Fibroblast of lung (primary cell): ENCODE measurements at regions not wholly inside any gene's neighbourhood (a gene's known extent, or its start where the extent isn't known, plus 50 kb on each side); places are given as distances from the start of the nearest gene placed in this dataset.
A peak's percentile ranks its signal among the peaks of the same experiment; 100 is the strongest.

Experiments
- DNase-seq, 2 donors: peaks; one replicate each; pipeline versions ENCODE4 v3.0.0 to v3.0.0-alpha.2; 2010; ENCODE audit warnings: low read depth in 2 of 2
- H2AFZ ChIP-seq: 2 replicates; pipeline ENCODE4 v1.5.1; 2012; ENCODE audit warnings: low read length, control low read depth, inconsistent platforms
- H3K27ac ChIP-seq: 2 replicates; pipeline ENCODE4 v1.5.1; 2011; ENCODE audit warnings: low read length, control low read depth; ENCODE audit not compliant: insufficient read depth
- H3K27me3 ChIP-seq: 2 replicates; pipeline ENCODE4 v1.5.1; 2011; ENCODE audit warnings: mild to moderate bottlenecking, low read length; ENCODE audit not compliant: control insufficient read depth, insufficient read depth
- H3K36me3 ChIP-seq: 2 replicates; pipeline ENCODE4 v1.5.1; 2011; ENCODE audit warnings: low read length; ENCODE audit not compliant: control insufficient read depth, insufficient read depth
- H3K4me1 ChIP-seq: 2 replicates; pipeline ENCODE4 v1.5.1; 2011; ENCODE audit warnings: low read length; ENCODE audit not compliant: control insufficient read depth, insufficient read depth; ENCODE audit errors: extremely low read depth
- H3K4me2 ChIP-seq: 2 replicates; pipeline ENCODE4 v1.5.1; 2011; ENCODE audit warnings: low read length, control low read depth; ENCODE audit not compliant: insufficient read depth; ENCODE audit errors: extremely low read depth
- H3K4me3 ChIP-seq, 4 experiments: fragments of 200-600 bp in 1 of 4; sonication (generic) in 1 of 4; replicated peaks in 1 of 4; 2 replicates each; pipeline ENCODE4 v1.5.1; 2011 to 2016; ENCODE audit warnings: low read length in 4 of 4, low read depth in 3 of 4, mild to moderate bottlenecking in 3 of 4, control low read depth in 2 of 4, inconsistent platforms in 1 of 4, mixed read lengths in 1 of 4; ENCODE audit not compliant: insufficient read depth in 1 of 4; ENCODE audit errors: control extremely low read depth in 1 of 4
- H3K79me2 ChIP-seq: 2 replicates; pipeline ENCODE4 v1.5.1; 2012; ENCODE audit warnings: mild to moderate bottlenecking, low read length, inconsistent platforms; ENCODE audit not compliant: control insufficient read depth, insufficient read depth
- H3K9ac ChIP-seq: 2 replicates; pipeline ENCODE4 v1.5.1; 2011; ENCODE audit warnings: mild to moderate bottlenecking, low read length, control low read depth; ENCODE audit not compliant: insufficient read depth
- H3K9me3 ChIP-seq: 2 replicates; pipeline ENCODE4 v1.5.1; 2012; ENCODE audit warnings: low read depth, low read length; ENCODE audit not compliant: control insufficient read depth, insufficient read depth
- H4K20me1 ChIP-seq: 2 replicates; pipeline ENCODE4 v1.5.1; 2011; ENCODE audit warnings: low read length; ENCODE audit not compliant: control insufficient read depth, insufficient read depth; ENCODE audit errors: extremely low read depth
- CTCF ChIP-seq, 2 donors: IDR thresholded peaks in 1 of 2; conservative IDR thresholded peaks in 1 of 2; 1 replicate in 1 of 2; 2 replicates in 1 of 2; pipeline ENCODE4 v1.5.1; 2011 to 2012; ENCODE audit warnings: low read length in 2 of 2, control low read depth in 1 of 2, inconsistent platforms in 1 of 2, low read depth in 1 of 2, mild to moderate bottlenecking in 1 of 2
- EZH2 ChIP-seq: IDR thresholded peaks from 2 replicates; pipeline ENCODE4 v1.5.1; 2012; ENCODE audit warnings: low read length, control low read depth, mild to moderate bottlenecking; ENCODE audit errors: missing control alignments

- Histone ChIP-seq H4K20me1 (no peaks in the 10 kb centered on the region), H3K27ac (no peak overlapping the region), H3K36me3 (no peaks in the 10 kb centered on the region), H3K79me2 (no peaks in the 10 kb centered on the region), H3K4me2 (no peak overlapping the region), H3K9me3 (no peaks in the 10 kb centered on the region), H3K9ac (no peak overlapping the region), H2AFZ (no peak overlapping the region), H3K4me3 (no peak overlapping the region), H3K27me3 (peaks cover 7% of the 10 kb centered on the region), H3K4me1 (peaks cover 3% of the 10 kb centered on the region)
- TF ChIP-seq CTCF (conservative IDR thresholded peaks at IDR 0.05 in 1 of 2, IDR thresholded peaks at IDR 0.05 in 1 of 2; ENCODE audit: low read depth in 1 of 2, low read length in 2 of 2) (no peak), EZH2 (no peak)
- DNase-seq = peak in 1 of 2 donors; percentile 13
Observed at GRCh38 chr17:37833237-37833859, 88.5 kb upstream of the HNF1B start.

GRCh38 chr17:37831986-37832385 is 87.1 kb upstream of the HNF1B start:
- TF ChIP-seq CTCF (conservative IDR thresholded peaks at IDR 0.05 in 1 of 2, IDR thresholded peaks at IDR 0.05 in 1 of 2; ENCODE audit: low read depth in 1 of 2, low read length in 2 of 2) (no peak), EZH2 (no peak)
- no peak for DNase-seq
- no peak overlapping the region for H3K27ac ChIP-seq
- H3K9me3 ChIP-seq = no peaks in the 10 kb centered on the region
- no peaks in the 10 kb centered on the region for H4K20me1 ChIP-seq
- H3K4me2 ChIP-seq = no peak overlapping the region
- H2AFZ ChIP-seq = no peak overlapping the region
- peaks cover 3% of the 10 kb centered on the region for H3K4me1 ChIP-seq
- peaks cover 7% of the 10 kb centered on the region for H3K27me3 ChIP-seq
- no peak overlapping the region for H3K4me3 ChIP-seq
- no peak overlapping the region for H3K9ac ChIP-seq
- no peaks in the 10 kb centered on the region for H3K36me3 ChIP-seq
- H3K79me2 ChIP-seq = no peaks in the 10 kb centered on the region

GRCh38 chr17:37831492-37831891 is 86.6 kb upstream of the HNF1B start:
- Histone ChIP-seq H3K4me1 (peaks cover 3% of the 10 kb centered on the region), H3K4me3 (no peak overlapping the region), H3K79me2 (no peaks in the 10 kb centered on the region), H3K36me3 (no peaks in the 10 kb centered on the region), H3K9me3 (no peaks in the 10 kb centered on the region), H3K9ac (no peak overlapping the region), H2AFZ (no peak overlapping the region), H3K27me3 (peaks cover 7% of the 10 kb centered on the region), H4K20me1 (no peaks in the 10 kb centered on the region), H3K4me2 (no peak overlapping the region), H3K27ac (no peak overlapping the region)
- TF ChIP-seq CTCF (conservative IDR thresholded peaks at IDR 0.05 in 1 of 2, IDR thresholded peaks at IDR 0.05 in 1 of 2; ENCODE audit: low read depth in 1 of 2, low read length in 2 of 2) (no peak), EZH2 (no peak)
- DNase-seq = no peak
